ENCODE measurements at regions not wholly inside any gene's neighbourhood (a gene's known extent, or its start where the extent isn't known, plus 50 kb on each side); places are given as distances from the start of the nearest gene placed in this dataset.

DNA sequence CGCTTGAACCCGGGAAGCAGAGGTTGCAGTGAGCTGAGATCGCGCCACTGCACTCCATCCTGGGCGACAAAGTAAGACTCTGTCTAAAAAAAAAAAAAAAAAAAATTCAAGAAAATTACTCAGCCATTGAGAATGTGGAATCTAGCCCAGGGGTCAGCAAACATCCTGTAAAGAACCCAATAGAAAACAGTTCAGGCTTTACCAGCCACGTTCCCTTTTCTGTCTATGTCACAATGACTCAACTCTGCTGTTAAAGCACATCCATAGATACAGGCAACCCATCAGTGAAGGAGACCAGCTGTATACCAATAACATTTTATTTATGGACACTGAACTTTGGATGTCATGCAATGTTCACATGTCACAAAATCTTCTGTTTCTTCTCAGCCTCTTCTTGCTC lies 435.6 kb upstream of the GYPC start:
- no peak overlapping the region for H3K4me2 ChIP-seq (ENCODE audit: low read depth, low read length, poor library complexity, severe bottlenecking)
- TF ChIP-seq, protein P1, sequence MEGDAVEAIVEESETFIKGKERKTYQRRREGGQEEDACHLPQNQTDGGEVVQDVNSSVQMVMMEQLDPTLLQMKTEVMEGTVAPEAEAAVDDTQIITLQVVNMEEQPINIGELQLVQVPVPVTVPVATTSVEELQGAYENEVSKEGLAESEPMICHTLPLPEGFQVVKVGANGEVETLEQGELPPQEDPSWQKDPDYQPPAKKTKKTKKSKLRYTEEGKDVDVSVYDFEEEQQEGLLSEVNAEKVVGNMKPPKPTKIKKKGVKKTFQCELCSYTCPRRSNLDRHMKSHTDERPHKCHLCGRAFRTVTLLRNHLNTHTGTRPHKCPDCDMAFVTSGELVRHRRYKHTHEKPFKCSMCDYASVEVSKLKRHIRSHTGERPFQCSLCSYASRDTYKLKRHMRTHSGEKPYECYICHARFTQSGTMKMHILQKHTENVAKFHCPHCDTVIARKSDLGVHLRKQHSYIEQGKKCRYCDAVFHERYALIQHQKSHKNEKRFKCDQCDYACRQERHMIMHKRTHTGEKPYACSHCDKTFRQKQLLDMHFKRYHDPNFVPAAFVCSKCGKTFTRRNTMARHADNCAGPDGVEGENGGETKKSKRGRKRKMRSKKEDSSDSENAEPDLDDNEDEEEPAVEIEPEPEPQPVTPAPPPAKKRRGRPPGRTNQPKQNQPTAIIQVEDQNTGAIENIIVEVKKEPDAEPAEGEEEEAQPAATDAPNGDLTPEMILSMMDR (conservative IDR thresholded peaks at IDR 0.05; ENCODE audit: low read length) = no peak
- no peak for TF ChIP-seq EZH2phosphoT487 (IDR thresholded peaks at IDR 0.05; ENCODE audit: borderline replicate concordance)
- no peak overlapping the region for H3K4me3 ChIP-seq (ENCODE audit: low read length, poor library complexity, severe bottlenecking)
- no peaks in the 10 kb centered on the region for H3K9me2 ChIP-seq (replicated peaks; ENCODE audit: low read depth, low read length)
- H3K27me3 ChIP-seq (ENCODE audit: insufficient read depth, low read length, poor library complexity, severe bottlenecking) = no peaks in the 10 kb centered on the region
- no peak overlapping the region for H3K9ac ChIP-seq (ENCODE audit: low read depth, low read length, poor library complexity, severe bottlenecking)
- H3K36me3 ChIP-seq (ENCODE audit: insufficient read depth, low read length) = no peaks in the 10 kb centered on the region
- H3K9me3 ChIP-seq (ENCODE audit: insufficient read depth, low read depth, low read length) = no peaks in the 10 kb centered on the region
- H3K79me2 ChIP-seq (ENCODE audit: insufficient read depth, low read length) = no peaks in the 10 kb centered on the region
- H2AFZ ChIP-seq (ENCODE audit: low read length) = no peak overlapping the region
- H4K20me1 ChIP-seq (ENCODE audit: insufficient read depth, low read length, poor library complexity, severe bottlenecking) = no peaks in the 10 kb centered on the region
- no peaks in the 10 kb centered on the region for H3K4me1 ChIP-seq (ENCODE audit: insufficient read depth, low read length, poor library complexity, severe bottlenecking)
- no peaks in the 10 kb centered on the region for H3F3A ChIP-seq (ENCODE audit: low read depth)

DNA sequence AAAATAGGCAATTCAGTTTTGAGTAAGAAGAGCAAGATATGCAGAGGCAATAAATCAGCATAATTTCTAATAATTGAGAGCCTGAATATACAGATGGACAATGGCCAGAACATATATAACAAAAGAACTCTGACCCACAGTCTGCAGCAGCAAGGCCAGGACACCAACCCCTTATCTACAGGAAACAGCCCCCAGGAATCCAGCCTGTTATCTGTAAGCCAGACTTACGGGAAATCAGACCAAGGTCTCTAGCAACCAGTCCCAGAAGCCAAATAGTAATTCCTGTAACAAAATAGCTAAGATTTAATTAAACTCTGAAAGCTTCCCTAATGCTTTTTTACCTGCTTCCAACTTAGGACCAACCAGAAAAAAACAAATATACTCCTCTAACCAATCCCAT lies 434.5 kb upstream of the GYPC start:
- Histone ChIP-seq H3K4me1 (ENCODE audit: insufficient read depth, low read length, poor library complexity, severe bottlenecking) (no peaks in the 10 kb centered on the region), H3K9me2 (replicated peaks; ENCODE audit: low read depth, low read length) (no peaks in the 10 kb centered on the region), H2AFZ (ENCODE audit: low read length) (no peak overlapping the region), H3F3A (ENCODE audit: low read depth) (no peaks in the 10 kb centered on the region), H3K79me2 (ENCODE audit: insufficient read depth, low read length) (no peaks in the 10 kb centered on the region), H3K9me3 (ENCODE audit: insufficient read depth, low read depth, low read length) (no peaks in the 10 kb centered on the region), H3K4me2 (ENCODE audit: low read depth, low read length, poor library complexity, severe bottlenecking) (no peak overlapping the region), H3K36me3 (ENCODE audit: insufficient read depth, low read length) (no peaks in the 10 kb centered on the region), H3K27me3 (ENCODE audit: insufficient read depth, low read length, poor library complexity, severe bottlenecking) (no peaks in the 10 kb centered on the region), H3K4me3 (ENCODE audit: low read length, poor library complexity, severe bottlenecking) (no peak overlapping the region), H3K9ac (ENCODE audit: low read depth, low read length, poor library complexity, severe bottlenecking) (no peak overlapping the region), H4K20me1 (ENCODE audit: insufficient read depth, low read length, poor library complexity, severe bottlenecking) (no peaks in the 10 kb centered on the region)
- TF ChIP-seq EZH2phosphoT487 (IDR thresholded peaks at IDR 0.05; ENCODE audit: borderline replicate concordance) = no peak
- TF ChIP-seq, protein P1 (conservative IDR thresholded peaks at IDR 0.05; ENCODE audit: low read length) = no peak

DNA sequence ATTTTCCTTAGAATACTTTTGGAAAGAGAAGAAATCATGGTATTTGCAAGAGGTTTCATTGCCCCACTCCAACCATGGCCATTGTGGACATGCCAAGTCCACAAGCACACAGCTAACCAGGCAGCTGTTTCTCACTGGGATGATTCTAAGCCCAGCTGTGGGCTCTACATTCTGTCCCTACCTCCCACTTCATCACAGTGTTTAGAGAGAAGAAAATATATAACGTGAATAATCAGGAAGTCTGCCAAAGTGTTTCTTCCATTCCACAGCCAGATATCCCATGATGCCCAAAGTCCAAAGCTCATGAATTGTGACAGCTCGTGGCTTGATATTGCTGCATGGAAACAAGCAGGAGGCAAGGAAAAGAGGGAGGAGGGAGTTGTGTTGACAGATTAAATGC lies 433.7 kb upstream of the GYPC start:
- Histone ChIP-seq H3K27me3 (ENCODE audit: insufficient read depth, low read length, poor library complexity, severe bottlenecking) (no peaks in the 10 kb centered on the region), H3F3A (ENCODE audit: low read depth) (no peaks in the 10 kb centered on the region), H2AFZ (ENCODE audit: low read length) (no peak overlapping the region), H3K36me3 (ENCODE audit: insufficient read depth, low read length) (no peaks in the 10 kb centered on the region), H3K4me3 (ENCODE audit: low read length, poor library complexity, severe bottlenecking) (no peak overlapping the region), H3K4me2 (ENCODE audit: low read depth, low read length, poor library complexity, severe bottlenecking) (no peak overlapping the region), H3K9ac (ENCODE audit: low read depth, low read length, poor library complexity, severe bottlenecking) (no peak overlapping the region), H3K4me1 (ENCODE audit: insufficient read depth, low read length, poor library complexity, severe bottlenecking) (no peaks in the 10 kb centered on the region), H3K9me2 (replicated peaks; ENCODE audit: low read depth, low read length) (no peaks in the 10 kb centered on the region), H4K20me1 (ENCODE audit: insufficient read depth, low read length, poor library complexity, severe bottlenecking) (no peaks in the 10 kb centered on the region), H3K9me3 (ENCODE audit: insufficient read depth, low read depth, low read length) (no peaks in the 10 kb centered on the region), H3K79me2 (ENCODE audit: insufficient read depth, low read length) (no peaks in the 10 kb centered on the region)
- TF ChIP-seq, protein P1 (conservative IDR thresholded peaks at IDR 0.05; ENCODE audit: low read length) = no peak
- no peak for TF ChIP-seq EZH2phosphoT487 (IDR thresholded peaks at IDR 0.05; ENCODE audit: borderline replicate concordance)

All from Loucy (cell line).